MM.1S (cell line): ENCODE measurements at regions not wholly inside any gene's neighbourhood (a gene's known extent, or its start where the extent isn't known, plus 50 kb on each side); places are given as distances from the start of the nearest gene placed in this dataset.

Experiments used
- EZH2phosphoT487 ChIP-seq: fragments of 300-600 bp; sonication (generic); IDR thresholded peaks from 2 replicates; pipeline ENCODE4 v1.6.1; 2018; ENCODE audit warnings: antibody characterized with exemption, low read length
- TF ChIP-seq, protein P1 (sequence below): fragments of 300-600 bp; sonication (generic); IDR thresholded peaks from 2 replicates; pipeline ENCODE4 v1.5.1; 2016; ENCODE audit warnings: antibody characterized with exemption, low read length, mixed read lengths

DNA sequence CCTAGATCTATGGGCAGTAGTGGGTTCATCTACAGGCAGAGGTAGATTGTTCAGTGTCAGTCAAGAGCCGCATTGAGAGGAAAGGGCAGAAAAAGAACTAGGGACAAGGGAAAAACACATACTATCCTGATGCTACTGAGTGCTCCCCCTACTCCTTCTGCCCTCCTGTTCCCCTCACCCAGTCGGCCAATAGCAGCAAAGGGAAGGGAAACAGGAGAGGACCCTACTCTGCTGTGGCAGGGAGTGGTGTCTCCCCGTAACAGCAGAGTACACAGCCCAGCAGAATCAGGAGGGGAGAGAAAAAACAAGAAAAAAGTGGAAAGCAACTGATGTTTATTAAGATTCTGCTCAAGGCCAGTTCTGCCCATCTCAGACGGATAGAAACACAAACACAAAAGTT lies 136.1 kb upstream of the CCDC150 start:
- no peak for TF ChIP-seq EZH2phosphoT487
- TF ChIP-seq, protein P1, sequence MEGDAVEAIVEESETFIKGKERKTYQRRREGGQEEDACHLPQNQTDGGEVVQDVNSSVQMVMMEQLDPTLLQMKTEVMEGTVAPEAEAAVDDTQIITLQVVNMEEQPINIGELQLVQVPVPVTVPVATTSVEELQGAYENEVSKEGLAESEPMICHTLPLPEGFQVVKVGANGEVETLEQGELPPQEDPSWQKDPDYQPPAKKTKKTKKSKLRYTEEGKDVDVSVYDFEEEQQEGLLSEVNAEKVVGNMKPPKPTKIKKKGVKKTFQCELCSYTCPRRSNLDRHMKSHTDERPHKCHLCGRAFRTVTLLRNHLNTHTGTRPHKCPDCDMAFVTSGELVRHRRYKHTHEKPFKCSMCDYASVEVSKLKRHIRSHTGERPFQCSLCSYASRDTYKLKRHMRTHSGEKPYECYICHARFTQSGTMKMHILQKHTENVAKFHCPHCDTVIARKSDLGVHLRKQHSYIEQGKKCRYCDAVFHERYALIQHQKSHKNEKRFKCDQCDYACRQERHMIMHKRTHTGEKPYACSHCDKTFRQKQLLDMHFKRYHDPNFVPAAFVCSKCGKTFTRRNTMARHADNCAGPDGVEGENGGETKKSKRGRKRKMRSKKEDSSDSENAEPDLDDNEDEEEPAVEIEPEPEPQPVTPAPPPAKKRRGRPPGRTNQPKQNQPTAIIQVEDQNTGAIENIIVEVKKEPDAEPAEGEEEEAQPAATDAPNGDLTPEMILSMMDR = no peak
